Loucy (cell line): ENCODE measurements at regions not wholly inside any gene's neighbourhood (a gene's known extent, or its start where the extent isn't known, plus 50 kb on each side); places are given as distances from the start of the nearest gene placed in this dataset.
"Not testable (repeated sequence)": the region's sequence is repeated elsewhere in the genome, so short reads cannot be mapped to it uniquely, and the experiment has no call there.

ENCODE experiments used
- H2AFZ ChIP-seq: fragments of 200-600 bp; sonication (generic); 2 replicates; pipeline ENCODE4 v1.6.0; 2016; ENCODE audit warnings: antibody characterized with exemption, mild to moderate bottlenecking, low read length, moderate library complexity
- H3F3A ChIP-seq: fragments of 200-600 bp; 2 replicates; pipeline ENCODE4 v1.6.0; 2016; ENCODE audit warnings: antibody characterized with exemption, low read depth, mild to moderate bottlenecking
- H3K27me3 ChIP-seq: fragments of 200-600 bp; sonication (generic); 2 replicates; pipeline ENCODE4 v1.6.1; 2014; ENCODE audit warnings: low read length, mild to moderate bottlenecking; ENCODE audit not compliant: insufficient read depth, poor library complexity, severe bottlenecking
- H3K36me3 ChIP-seq: fragments of 200-600 bp; sonication (generic); 2 replicates; pipeline ENCODE4 v1.6.1; 2016; ENCODE audit warnings: low read length; ENCODE audit not compliant: insufficient read depth
- H3K4me1 ChIP-seq: fragments of 200-600 bp; sonication (generic); 2 replicates; pipeline ENCODE4 v1.5.1; 2014; ENCODE audit warnings: low read length, mild to moderate bottlenecking; ENCODE audit not compliant: insufficient read depth, poor library complexity, severe bottlenecking
- H3K4me2 ChIP-seq: fragments of 200-600 bp; sonication (generic); 2 replicates; pipeline ENCODE4 v1.6.0; 2014; ENCODE audit warnings: antibody characterized with exemption, low read length, low read depth, mild to moderate bottlenecking; ENCODE audit not compliant: poor library complexity, severe bottlenecking
- H3K4me3 ChIP-seq: fragments of 200-600 bp; sonication (generic); 2 replicates; pipeline ENCODE4 v1.5.1; 2014; ENCODE audit warnings: low read length, mild to moderate bottlenecking, mixed read lengths; ENCODE audit not compliant: poor library complexity, severe bottlenecking
- H3K79me2 ChIP-seq: fragments of 200-600 bp; sonication (generic); 2 replicates; pipeline ENCODE4 v1.6.1; 2014; ENCODE audit warnings: low read length; ENCODE audit not compliant: insufficient read depth
- H3K9ac ChIP-seq: fragments of 200-600 bp; sonication (generic); 2 replicates; pipeline ENCODE4 v1.6.0; 2014; ENCODE audit warnings: mild to moderate bottlenecking, low read depth, low read length, moderate library complexity; ENCODE audit not compliant: poor library complexity, severe bottlenecking
- H3K9me2 ChIP-seq: fragments of 200-600 bp; sonication (generic); replicated peaks from 2 replicates; pipeline ENCODE4 v1.6.1; 2016; ENCODE audit warnings: low read depth, low read length, mixed read lengths
- H3K9me3 ChIP-seq: fragments of 200-600 bp; sonication (generic); 2 replicates; pipeline ENCODE4 v1.6.1; 2014; ENCODE audit warnings: mild to moderate bottlenecking, antibody characterized with exemption, low read length, low read depth; ENCODE audit not compliant: insufficient read depth
- H4K20me1 ChIP-seq: fragments of 200-600 bp; sonication (generic); 2 replicates; pipeline ENCODE4 v1.6.0; 2014; ENCODE audit warnings: antibody characterized with exemption, low read length, mild to moderate bottlenecking; ENCODE audit not compliant: insufficient read depth, poor library complexity, severe bottlenecking
- CTCF ChIP-seq: fragments of 200-600 bp; sonication (generic); conservative IDR thresholded peaks from 2 replicates; pipeline ENCODE4 v1.5.1; 2014; ENCODE audit warnings: mild to moderate bottlenecking, antibody characterized with exemption, low read length
- EZH2phosphoT487 ChIP-seq: fragments of 200-600 bp; IDR thresholded peaks from 2 replicates; pipeline ENCODE4 v1.6.1; 2018; ENCODE audit warnings: antibody characterized with exemption, mild to moderate bottlenecking, moderate library complexity, borderline replicate concordance

- H3F3A ChIP-seq = no peaks in the 10 kb centered on the region
- no peak overlapping the region for H2AFZ ChIP-seq
- no peak overlapping the region for H3K9ac ChIP-seq
- no peaks in the 10 kb centered on the region for H3K9me2 ChIP-seq
- TF ChIP-seq CTCF (no peak), EZH2phosphoT487 (no peak)
- H3K36me3 ChIP-seq = no peaks in the 10 kb centered on the region
- no peaks in the 10 kb centered on the region for H3K79me2 ChIP-seq
- H3K4me2 ChIP-seq = no peak overlapping the region
- H3K9me3 ChIP-seq = no peaks in the 10 kb centered on the region
- peaks cover 5% of the 10 kb centered on the region for H3K4me1 ChIP-seq
- no peaks in the 10 kb centered on the region for H3K27me3 ChIP-seq
- H4K20me1 ChIP-seq = no peaks in the 10 kb centered on the region
- no peak overlapping the region for H3K4me3 ChIP-seq
These were observed 76.4 kb upstream of the ELOVL5 start for GRCh38 chr6:53424976-53425718.

DNA sequence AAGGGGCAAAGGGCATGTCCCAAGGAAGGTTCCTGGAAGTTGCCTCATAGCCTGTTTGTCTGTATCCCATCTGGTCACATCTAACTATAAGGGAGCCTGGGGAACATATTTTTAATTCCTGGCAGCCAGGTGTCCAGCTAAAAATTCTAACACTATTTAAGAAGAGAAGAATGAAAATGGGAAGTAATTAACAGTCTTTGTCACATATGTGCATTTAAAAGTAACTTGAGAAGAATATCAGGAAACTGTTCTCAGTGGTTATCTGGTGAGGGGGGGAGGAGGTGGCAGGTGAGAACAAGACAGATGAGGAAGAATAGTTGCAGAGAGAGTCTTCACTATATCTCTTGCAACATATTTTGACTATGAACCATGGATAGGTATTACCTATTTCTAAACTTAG, 75.5 kb upstream of the ELOVL5 start:
- Histone ChIP-seq H4K20me1 (no peaks in the 10 kb centered on the region), H3K36me3 (no peaks in the 10 kb centered on the region), H3K79me2 (no peaks in the 10 kb centered on the region), H3K4me2 (peak overlapping the region; percentile 13), H3K4me3 (no peak overlapping the region), H3K9ac (no peak overlapping the region), H3K9me2 (no peaks in the 10 kb centered on the region), H3K4me1 (peaks cover 5% of the 10 kb centered on the region), H3F3A (no peaks in the 10 kb centered on the region), H3K9me3 (no peaks in the 10 kb centered on the region), H3K27me3 (no peaks in the 10 kb centered on the region), H2AFZ (0 out of 2 replicates have a peak overlapping the region, but pooled peaks have one; percentile 17)
- TF ChIP-seq EZH2phosphoT487 (no peak), CTCF (no peak)

DNA sequence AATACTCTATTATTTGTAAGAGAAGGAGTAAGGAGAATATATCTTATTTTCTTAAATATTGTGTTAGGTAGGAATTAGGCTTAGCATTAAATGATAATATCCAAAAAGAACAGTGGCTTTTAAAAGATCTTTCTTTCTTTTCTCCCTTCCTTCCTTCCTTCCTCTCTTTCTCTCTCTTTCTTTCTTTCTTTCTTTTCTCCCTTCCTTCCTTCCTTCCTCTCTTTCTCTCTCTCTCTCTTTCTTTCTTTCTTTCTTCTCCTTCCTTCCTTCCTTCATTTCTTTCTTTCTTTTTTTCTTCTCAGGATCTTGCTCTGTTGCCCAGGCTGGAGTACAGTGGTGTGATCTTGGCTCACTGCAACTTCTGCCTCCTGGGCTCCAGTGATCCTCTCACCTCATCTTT, 74.8 kb upstream of the ELOVL5 start:
- H4K20me1 ChIP-seq, H3K9me3 ChIP-seq, H3K4me1 ChIP-seq, H3K36me3 ChIP-seq, H3K79me2 ChIP-seq, H3F3A ChIP-seq, H3K27me3 ChIP-seq, H3K4me2 ChIP-seq, H3K4me3 ChIP-seq, H3K9me2 ChIP-seq, H2AFZ ChIP-seq, H3K9ac ChIP-seq: not testable (repeated sequence)

GRCh38 chr6:53419026-53419425, 70.3 kb upstream of the ELOVL5 start:
- no peaks in the 10 kb centered on the region for H3K9me3 ChIP-seq
- no peak for TF ChIP-seq CTCF
- TF ChIP-seq EZH2phosphoT487 = no peak
- no peaks in the 10 kb centered on the region for H3K36me3 ChIP-seq
- H3K9ac ChIP-seq = no peak overlapping the region
- H3K9me2 ChIP-seq = no peaks in the 10 kb centered on the region
- H3F3A ChIP-seq = no peaks in the 10 kb centered on the region
- H4K20me1 ChIP-seq = no peaks in the 10 kb centered on the region
- H3K4me2 ChIP-seq = no peak overlapping the region
- peaks cover under 1% of the 10 kb centered on the region for H3K4me1 ChIP-seq
- no peak overlapping the region for H3K4me3 ChIP-seq
- no peaks in the 10 kb centered on the region for H3K79me2 ChIP-seq
- H3K27me3 ChIP-seq = no peaks in the 10 kb centered on the region
- no peak overlapping the region for H2AFZ ChIP-seq
